C4-2B (cell line): ENCODE measurements at regions not wholly inside any gene's neighbourhood (a gene's known extent, or its start where the extent isn't known, plus 50 kb on each side); places are given as distances from the start of the nearest gene placed in this dataset.

Experiments
- ZFX ChIP-seq: fragments of 450-650 bp; IDR thresholded peaks from 2 replicates; pipeline ENCODE4 v1.6.1; 2017
- TF ChIP-seq, protein P1 (sequence below): fragments of 450-650 bp; conservative IDR thresholded peaks from 2 replicates; pipeline ENCODE4 v1.5.1; 2017; ENCODE audit warnings: mild to moderate bottlenecking

DNA sequence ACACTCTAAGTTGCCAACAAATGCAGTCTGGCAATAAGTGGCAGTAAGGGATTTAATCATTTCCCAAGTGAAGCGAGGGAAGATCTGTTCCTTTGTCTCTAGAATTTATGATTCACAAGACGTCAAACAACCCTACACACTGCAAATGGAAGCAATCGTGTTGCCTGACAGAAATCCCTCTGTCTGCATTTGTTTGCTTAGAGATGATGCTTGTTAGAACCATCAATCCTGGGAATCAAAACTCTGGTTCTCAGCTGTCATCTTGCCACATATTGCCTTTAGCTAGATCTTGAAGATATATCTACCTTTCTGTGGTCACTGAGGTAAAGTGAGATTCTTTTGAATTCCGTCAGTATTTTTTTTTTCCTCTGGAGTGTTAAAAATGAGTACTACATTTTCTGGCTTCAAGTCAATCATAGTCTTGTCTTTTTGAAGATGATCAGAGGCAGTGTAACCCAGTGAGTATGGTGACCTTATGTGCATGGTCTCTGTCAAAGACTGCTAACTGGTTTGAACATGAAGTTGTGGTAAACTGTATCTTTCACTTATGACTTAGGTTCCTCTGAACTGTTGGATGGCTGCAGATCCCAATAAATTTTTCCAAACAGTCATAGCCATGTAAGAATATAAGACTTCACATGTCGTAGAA is 106.4 kb upstream of the STARD4 start:
- TF ChIP-seq, protein P1, sequence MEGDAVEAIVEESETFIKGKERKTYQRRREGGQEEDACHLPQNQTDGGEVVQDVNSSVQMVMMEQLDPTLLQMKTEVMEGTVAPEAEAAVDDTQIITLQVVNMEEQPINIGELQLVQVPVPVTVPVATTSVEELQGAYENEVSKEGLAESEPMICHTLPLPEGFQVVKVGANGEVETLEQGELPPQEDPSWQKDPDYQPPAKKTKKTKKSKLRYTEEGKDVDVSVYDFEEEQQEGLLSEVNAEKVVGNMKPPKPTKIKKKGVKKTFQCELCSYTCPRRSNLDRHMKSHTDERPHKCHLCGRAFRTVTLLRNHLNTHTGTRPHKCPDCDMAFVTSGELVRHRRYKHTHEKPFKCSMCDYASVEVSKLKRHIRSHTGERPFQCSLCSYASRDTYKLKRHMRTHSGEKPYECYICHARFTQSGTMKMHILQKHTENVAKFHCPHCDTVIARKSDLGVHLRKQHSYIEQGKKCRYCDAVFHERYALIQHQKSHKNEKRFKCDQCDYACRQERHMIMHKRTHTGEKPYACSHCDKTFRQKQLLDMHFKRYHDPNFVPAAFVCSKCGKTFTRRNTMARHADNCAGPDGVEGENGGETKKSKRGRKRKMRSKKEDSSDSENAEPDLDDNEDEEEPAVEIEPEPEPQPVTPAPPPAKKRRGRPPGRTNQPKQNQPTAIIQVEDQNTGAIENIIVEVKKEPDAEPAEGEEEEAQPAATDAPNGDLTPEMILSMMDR, result no peak
- no peak for TF ChIP-seq ZFX
